ENCODE measurements at regions not wholly inside any gene's neighbourhood (a gene's known extent, or its start where the extent isn't known, plus 50 kb on each side); places are given as distances from the start of the nearest gene placed in this dataset.

DNA sequence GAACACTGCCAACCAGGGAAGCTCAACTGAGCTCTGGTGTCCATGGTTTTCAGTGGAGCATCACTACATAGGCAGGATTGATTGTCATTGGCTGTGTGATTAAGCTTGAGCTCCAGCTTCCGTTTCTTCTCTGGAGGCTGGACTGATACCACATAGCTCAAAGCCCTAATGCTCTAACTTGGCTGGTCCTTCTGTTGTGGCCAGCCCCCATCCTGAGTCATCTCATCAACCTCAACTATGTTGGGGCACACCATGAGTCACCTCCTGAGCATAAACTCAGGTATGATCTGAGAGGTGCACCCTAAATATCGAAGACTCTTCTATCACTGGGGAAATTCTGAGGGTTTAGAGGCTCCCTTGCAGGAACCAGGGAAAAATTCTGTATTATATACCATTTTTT lies 114.5 kb upstream of the INHBA start:
- Histone ChIP-seq H3K4me2 (ENCODE audit: low read length, poor library complexity, severe bottlenecking) (no peak overlapping the region), H3K79me1 (replicated peaks; ENCODE audit: low read length, poor library complexity, severe bottlenecking) (no peaks in the 10 kb centered on the region), H3K9me3 (ENCODE audit: control insufficient read depth, low read length) (peaks cover 4% of the 10 kb centered on the region), H3K4me3 (ENCODE audit: insufficient read depth in 1 of 2, low read depth in 1 of 2, low read length in 2 of 2) (no peak overlapping the region), H3K36me3 (ENCODE audit: control insufficient read depth in 1 of 2, insufficient read depth in 2 of 2, low read depth in 1 of 2, low read length in 2 of 2) (no peaks in the 10 kb centered on the region), H2BK5ac (ENCODE audit: low read depth, low read length, poor library complexity, severe bottlenecking) (no peak overlapping the region), H3K27ac (ENCODE audit: low read length, poor library complexity, severe bottlenecking) (no peak overlapping the region), H2AK5ac (ENCODE audit: low read length, severe bottlenecking) (no peak overlapping the region), H3K9ac (ENCODE audit: low read length) (no peak overlapping the region), H3K4me1 (ENCODE audit: control insufficient read depth, insufficient read depth, low read depth, low read length) (peaks cover 9% of the 10 kb centered on the region), H3K27me3 (ENCODE audit: control insufficient read depth in 1 of 2, insufficient read depth in 1 of 2, low read length in 2 of 2) (no peaks in the 10 kb centered on the region), H2BK12ac (ENCODE audit: low read length in 2 of 2) (no peak overlapping the region), H4K8ac (ENCODE audit: low read length) (no peak overlapping the region), H3K23ac (ENCODE audit: low read length in 2 of 2) (no peak overlapping the region), H3K14ac (ENCODE audit: low read length in 2 of 2) (no peak overlapping the region), H2BK120ac (ENCODE audit: low read depth, low read length) (no peak overlapping the region), H2BK15ac (ENCODE audit: low read depth, poor library complexity, severe bottlenecking) (no peak overlapping the region), H4K91ac (ENCODE audit: low read length) (no peak overlapping the region), H3K4ac (ENCODE audit: low read depth in 1 of 2, low read length in 2 of 2) (no peak overlapping the region), H3K18ac (ENCODE audit: low read depth in 1 of 2, low read length in 2 of 2) (no peak overlapping the region), H2AFZ (ENCODE audit: low read depth, low read length) (no peak overlapping the region)
- peak; percentile 26 for DNase-seq
- 93% methylated on average over 2 of the region's 2 CpGs for WGBS

DNA sequence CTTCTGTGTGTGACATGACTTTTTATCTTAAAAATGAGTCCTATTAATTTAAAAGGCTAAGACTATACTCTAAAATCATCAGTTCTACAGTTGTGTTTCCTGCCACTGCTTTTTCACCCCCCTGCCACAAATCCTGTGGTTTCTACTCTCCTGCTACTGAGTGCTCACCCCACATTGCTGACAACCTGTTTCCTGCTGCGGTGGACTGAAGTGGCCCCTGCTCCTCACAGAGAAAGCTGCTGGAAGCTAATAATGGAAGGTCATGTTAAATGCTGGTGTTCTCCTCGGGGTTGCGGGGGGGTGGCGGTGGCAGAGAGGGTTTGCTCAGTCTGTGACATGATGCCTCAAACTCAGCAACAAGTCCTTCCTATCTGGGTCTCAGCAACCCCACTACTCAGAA lies 113.2 kb upstream of the INHBA start:
- H3K79me1 ChIP-seq (replicated peaks; ENCODE audit: low read length, poor library complexity, severe bottlenecking): no peaks in the 10 kb centered on the region
- no peak overlapping the region for H2BK120ac ChIP-seq (ENCODE audit: low read depth, low read length)
- peak overlapping the region in 1 of 2 experiments; percentile 14 for H3K4me3 ChIP-seq (ENCODE audit: insufficient read depth in 1 of 2, low read depth in 1 of 2, low read length in 2 of 2)
- no peak overlapping the region for H3K9ac ChIP-seq (ENCODE audit: low read length)
- no peaks in the 10 kb centered on the region for H3K27me3 ChIP-seq (ENCODE audit: control insufficient read depth in 1 of 2, insufficient read depth in 1 of 2, low read length in 2 of 2)
- H3K9me3 ChIP-seq (ENCODE audit: control insufficient read depth, low read length): peaks cover 4% of the 10 kb centered on the region
- H3K23ac ChIP-seq (ENCODE audit: low read length in 2 of 2): no peak overlapping the region
- 86% methylated on average over 4 of the region's 4 CpGs for WGBS
- no peak overlapping the region for H3K18ac ChIP-seq (ENCODE audit: low read depth in 1 of 2, low read length in 2 of 2)
- peaks cover 9% of the 10 kb centered on the region for H3K4me1 ChIP-seq (ENCODE audit: control insufficient read depth, insufficient read depth, low read depth, low read length)
- H2AK5ac ChIP-seq (ENCODE audit: low read length, severe bottlenecking): peak overlapping the region; percentile 22
- no peak overlapping the region for H3K27ac ChIP-seq (ENCODE audit: low read length, poor library complexity, severe bottlenecking)
- no peak overlapping the region for H2AFZ ChIP-seq (ENCODE audit: low read depth, low read length)
- H4K91ac ChIP-seq (ENCODE audit: low read length): no peak overlapping the region
- H4K8ac ChIP-seq (ENCODE audit: low read length): no peak overlapping the region
- no peak overlapping the region for H3K14ac ChIP-seq (ENCODE audit: low read length in 2 of 2)
- no peak overlapping the region for H3K4me2 ChIP-seq (ENCODE audit: low read length, poor library complexity, severe bottlenecking)
- no peak for DNase-seq
- no peak overlapping the region for H2BK5ac ChIP-seq (ENCODE audit: low read depth, low read length, poor library complexity, severe bottlenecking)
- H3K4ac ChIP-seq (ENCODE audit: low read depth in 1 of 2, low read length in 2 of 2): no peak overlapping the region
- no peaks in the 10 kb centered on the region for H3K36me3 ChIP-seq (ENCODE audit: control insufficient read depth in 1 of 2, insufficient read depth in 2 of 2, low read depth in 1 of 2, low read length in 2 of 2)
- no peak overlapping the region for H2BK15ac ChIP-seq (ENCODE audit: low read depth, poor library complexity, severe bottlenecking)
- H2BK12ac ChIP-seq (ENCODE audit: low read length in 2 of 2): no peak overlapping the region

DNA sequence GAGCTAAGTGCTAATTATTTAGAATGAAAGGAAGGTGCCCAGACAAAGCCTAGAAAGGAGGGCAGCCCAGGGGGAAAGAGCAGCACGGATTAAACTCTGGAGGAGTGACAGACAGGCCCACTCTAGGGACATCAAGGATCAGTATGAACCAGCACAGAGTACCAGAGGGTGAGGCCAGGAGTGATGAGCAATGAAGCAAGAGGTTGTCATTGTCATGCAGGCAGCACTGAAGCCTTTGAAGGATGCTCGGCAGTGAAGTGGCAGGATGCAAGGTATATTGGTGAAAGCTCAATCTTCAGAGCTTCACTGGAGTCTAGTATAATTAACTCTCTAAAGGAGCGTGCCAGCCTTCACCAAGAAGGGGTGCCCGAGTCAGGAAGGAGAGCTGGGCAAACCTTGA lies 112.0 kb upstream of the INHBA start:
- no peak overlapping the region for H2BK120ac ChIP-seq (ENCODE audit: low read depth, low read length)
- H2AFZ ChIP-seq (ENCODE audit: low read depth, low read length): no peak overlapping the region
- peaks cover 4% of the 10 kb centered on the region for H3K9me3 ChIP-seq (ENCODE audit: control insufficient read depth, low read length)
- no peak overlapping the region for H3K4me3 ChIP-seq (ENCODE audit: insufficient read depth in 1 of 2, low read depth in 1 of 2, low read length in 2 of 2)
- DNase-seq: no peak
- H2BK5ac ChIP-seq (ENCODE audit: low read depth, low read length, poor library complexity, severe bottlenecking): no peak overlapping the region
- peak overlapping the region in 1 of 2 experiments; percentile 87 for H3K14ac ChIP-seq (ENCODE audit: low read length in 2 of 2)
- H3K4me2 ChIP-seq (ENCODE audit: low read length, poor library complexity, severe bottlenecking): no peak overlapping the region
- no peak overlapping the region for H3K23ac ChIP-seq (ENCODE audit: low read length in 2 of 2)
- H3K36me3 ChIP-seq (ENCODE audit: control insufficient read depth in 1 of 2, insufficient read depth in 2 of 2, low read depth in 1 of 2, low read length in 2 of 2): no peaks in the 10 kb centered on the region
- no peak overlapping the region for H3K27ac ChIP-seq (ENCODE audit: low read length, poor library complexity, severe bottlenecking)
- H2BK12ac ChIP-seq (ENCODE audit: low read length in 2 of 2): no peak overlapping the region
- H4K8ac ChIP-seq (ENCODE audit: low read length): no peak overlapping the region
- peaks cover 10% of the 10 kb centered on the region for H3K4me1 ChIP-seq (ENCODE audit: control insufficient read depth, insufficient read depth, low read depth, low read length)
- H3K27me3 ChIP-seq (ENCODE audit: control insufficient read depth in 1 of 2, insufficient read depth in 1 of 2, low read length in 2 of 2): no peaks in the 10 kb centered on the region
- H2BK15ac ChIP-seq (ENCODE audit: low read depth, poor library complexity, severe bottlenecking): no peak overlapping the region
- no peak overlapping the region for H3K4ac ChIP-seq (ENCODE audit: low read depth in 1 of 2, low read length in 2 of 2)
- no peak overlapping the region for H4K91ac ChIP-seq (ENCODE audit: low read length)
- WGBS: 69% methylated on average over 4 of the region's 4 CpGs
- H3K18ac ChIP-seq (ENCODE audit: low read depth in 1 of 2, low read length in 2 of 2): peak overlapping the region in 1 of 2 experiments; percentile 60
- H2AK5ac ChIP-seq (ENCODE audit: low read length, severe bottlenecking): peak overlapping the region; percentile 97
- H3K9ac ChIP-seq (ENCODE audit: low read length): no peak overlapping the region
- no peaks in the 10 kb centered on the region for H3K79me1 ChIP-seq (replicated peaks; ENCODE audit: low read length, poor library complexity, severe bottlenecking)

DNA sequence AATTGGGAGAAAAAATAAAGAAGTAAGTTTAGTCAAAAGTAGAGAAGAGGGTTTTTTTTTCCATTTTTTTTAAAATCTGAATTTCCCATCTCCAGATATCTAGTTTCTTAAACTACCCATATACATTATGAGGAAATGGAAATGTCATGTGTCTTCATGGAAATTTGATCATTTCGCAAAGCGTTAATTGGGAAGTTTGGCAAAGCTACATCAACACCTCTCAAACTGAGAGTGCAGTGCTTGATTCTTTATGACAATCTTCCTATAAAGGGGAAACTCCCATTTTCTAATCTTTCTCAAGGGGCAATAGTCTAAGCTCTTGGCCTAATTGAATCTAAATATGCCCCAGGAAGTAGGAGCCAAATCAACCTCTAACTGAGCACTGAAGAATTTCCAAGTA lies 110.4 kb upstream of the INHBA start:
- Histone ChIP-seq H3K36me3 (ENCODE audit: control insufficient read depth in 1 of 2, insufficient read depth in 2 of 2, low read depth in 1 of 2, low read length in 2 of 2) (no peaks in the 10 kb centered on the region), H3K4me3 (ENCODE audit: insufficient read depth in 1 of 2, low read depth in 1 of 2, low read length in 2 of 2) (no peak overlapping the region), H3K14ac (ENCODE audit: low read length in 2 of 2) (no peak overlapping the region), H2AFZ (ENCODE audit: low read depth, low read length) (no peak overlapping the region), H3K27ac (ENCODE audit: low read length, poor library complexity, severe bottlenecking) (no peak overlapping the region), H3K23ac (ENCODE audit: low read length in 2 of 2) (no peak overlapping the region), H4K8ac (ENCODE audit: low read length) (no peak overlapping the region), H2BK12ac (ENCODE audit: low read length in 2 of 2) (no peak overlapping the region), H3K4me1 (ENCODE audit: control insufficient read depth, insufficient read depth, low read depth, low read length) (peaks cover 12% of the 10 kb centered on the region), H3K4ac (ENCODE audit: low read depth in 1 of 2, low read length in 2 of 2) (no peak overlapping the region), H2AK5ac (ENCODE audit: low read length, severe bottlenecking) (no peak overlapping the region), H2BK15ac (ENCODE audit: low read depth, poor library complexity, severe bottlenecking) (no peak overlapping the region), H3K9me3 (ENCODE audit: control insufficient read depth, low read length) (no peaks in the 10 kb centered on the region), H3K18ac (ENCODE audit: low read depth in 1 of 2, low read length in 2 of 2) (no peak overlapping the region), H2BK120ac (ENCODE audit: low read depth, low read length) (no peak overlapping the region), H3K27me3 (ENCODE audit: control insufficient read depth in 1 of 2, insufficient read depth in 1 of 2, low read length in 2 of 2) (no peaks in the 10 kb centered on the region), H3K4me2 (ENCODE audit: low read length, poor library complexity, severe bottlenecking) (no peak overlapping the region), H3K79me1 (replicated peaks; ENCODE audit: low read length, poor library complexity, severe bottlenecking) (no peaks in the 10 kb centered on the region), H2BK5ac (ENCODE audit: low read depth, low read length, poor library complexity, severe bottlenecking) (no peak overlapping the region), H4K91ac (ENCODE audit: low read length) (no peak overlapping the region), H3K9ac (ENCODE audit: low read length) (no peak overlapping the region)
- 96% methylated on average over 2 of the region's 2 CpGs for WGBS
- no peak for DNase-seq
